Right lung (tissue), 2 donors: ENCODE measurements at regions not wholly inside any gene's neighbourhood (a gene's known extent, or its start where the extent isn't known, plus 50 kb on each side); places are given as distances from the start of the nearest gene placed in this dataset.
A peak's percentile ranks its signal among the peaks of the same experiment; 100 is the strongest.

Source experiments
- DNase-seq, 2 donors: peaks; one replicate each; pipeline ENCODE4 v3.0.0-alpha.2; 2013

GRCh38 chr15:79230766-79231165 is 51.8 kb upstream of the ANKRD34C start:
- no peak for DNase-seq

- no peak for DNase-seq
Observed at GRCh38 chr15:79222808-79223207, 59.7 kb upstream of the ANKRD34C start.

DNA sequence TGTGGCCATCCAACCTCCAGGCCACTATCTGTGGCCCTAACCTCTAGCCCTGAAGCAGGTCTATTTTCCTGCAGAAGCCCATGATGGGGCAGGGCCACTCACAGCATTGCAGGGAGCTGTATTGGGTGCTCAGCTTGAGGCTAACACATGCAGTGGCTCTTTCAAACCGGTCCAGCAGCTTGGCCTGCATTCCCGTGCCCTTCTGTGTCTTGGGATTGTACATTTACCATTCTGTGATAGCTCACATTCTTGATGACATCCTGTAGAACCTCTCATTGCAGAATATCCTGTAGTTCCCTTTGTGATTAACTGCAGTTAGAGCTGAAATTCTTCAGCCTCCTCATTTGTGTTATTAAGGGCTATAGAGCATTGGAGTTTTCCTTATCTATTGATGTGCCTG is 60.8 kb upstream of the ANKRD34C start:
- peak; percentile 7 to 8 for DNase-seq

DNA sequence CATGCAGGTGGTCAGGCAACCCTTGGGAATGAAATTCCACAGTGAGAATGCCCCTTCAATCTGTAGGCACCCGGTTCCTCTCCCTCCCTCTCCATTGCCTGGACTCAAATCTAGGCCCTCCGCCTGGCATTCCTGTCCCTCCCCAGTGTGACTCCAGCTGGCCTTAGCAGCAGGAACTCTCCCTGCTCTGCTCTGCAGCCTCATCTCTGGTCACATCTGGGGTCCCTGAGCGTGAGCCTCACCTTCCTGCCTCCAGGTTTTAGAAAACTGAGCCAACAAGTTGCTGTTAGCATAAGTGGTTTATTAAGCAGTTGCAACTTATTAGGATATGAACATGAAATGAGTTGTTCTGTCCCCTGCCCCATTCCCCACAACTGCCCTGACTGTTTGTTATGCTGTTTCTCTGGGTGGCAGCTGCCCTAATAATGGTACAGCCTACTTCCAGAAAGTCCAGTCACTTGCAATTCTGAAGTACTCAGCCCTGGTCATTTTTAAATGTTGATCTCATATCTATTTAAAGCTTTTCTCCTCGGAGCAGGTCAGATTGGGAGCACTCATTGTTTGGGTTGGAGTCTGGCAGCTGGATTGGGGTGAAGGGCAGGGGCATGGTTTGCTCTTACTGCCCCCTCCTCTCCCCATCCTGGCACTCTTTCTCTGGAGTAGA is 63.0 kb upstream of the ANKRD34C start:
- no peak for DNase-seq

DNA sequence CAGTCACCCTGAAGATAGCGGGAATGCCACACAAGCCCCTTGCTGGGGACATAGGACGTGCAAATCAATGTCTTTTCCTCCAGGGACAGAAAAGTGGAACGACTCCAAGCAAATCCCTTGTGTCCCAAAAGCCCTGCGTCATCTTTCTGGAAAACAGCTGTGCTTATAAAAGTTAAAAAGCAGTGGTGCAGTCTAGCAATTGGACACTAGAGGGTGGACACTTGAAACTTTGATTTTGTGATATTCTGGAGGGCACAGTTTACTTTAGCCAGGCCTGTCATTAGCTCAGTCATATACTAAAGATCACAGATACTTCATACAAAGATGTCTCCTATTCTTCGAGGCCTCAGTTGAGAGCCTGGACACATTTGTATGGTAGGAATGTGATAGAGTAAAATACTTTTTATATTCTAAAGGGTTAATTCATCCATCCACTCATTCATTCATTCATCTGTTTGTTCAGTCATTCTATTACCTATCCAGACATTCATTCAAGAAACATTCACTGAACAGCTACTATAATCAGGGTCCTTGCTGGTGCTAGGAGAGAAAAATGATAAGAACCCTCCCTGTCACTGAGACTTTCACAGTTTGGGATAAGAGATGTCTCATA is 63.8 kb upstream of the ANKRD34C start:
- DNase-seq, result no peak

GRCh38 chr15:79213650-79214049 is 68.9 kb upstream of the ANKRD34C start:
- no peak for DNase-seq

DNA sequence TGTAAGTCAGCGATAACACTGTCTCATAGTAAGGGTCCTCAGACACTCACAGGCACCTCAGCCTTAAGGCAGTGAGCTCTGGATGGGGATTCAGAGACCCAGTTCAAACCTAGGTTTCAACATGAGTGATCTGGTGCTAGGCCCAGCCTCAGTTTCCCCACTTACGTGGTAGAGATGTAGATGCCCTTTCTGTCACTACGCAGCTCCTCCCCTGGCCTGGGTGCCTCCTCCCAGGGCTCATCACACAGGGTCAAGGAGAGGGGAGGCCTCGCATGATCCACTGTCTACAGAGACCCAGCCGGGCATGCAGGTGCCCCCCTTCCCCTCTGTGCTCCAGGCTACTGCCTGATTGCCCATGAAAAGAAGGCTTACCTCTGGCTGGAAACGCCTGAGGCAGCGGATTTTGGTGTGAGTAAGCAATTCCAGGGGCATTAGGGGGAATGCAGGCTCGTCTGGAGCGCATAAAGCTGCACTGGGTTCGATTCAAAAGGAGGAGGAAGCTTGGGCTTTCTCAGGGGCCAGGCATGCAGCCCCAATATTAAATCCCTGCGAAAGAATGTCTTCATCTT is 69.8 kb upstream of the ANKRD34C start:
- no peak for DNase-seq

- DNase-seq, result no peak
Observed at GRCh38 chr15:79211481-79211880, 71.0 kb upstream of the ANKRD34C start.

GRCh38 chr15:79209690-79210089 is 72.8 kb upstream of the ANKRD34C start:
- DNase-seq, result no peak

GRCh38 chr15:79209116-79209515 is 73.4 kb upstream of the ANKRD34C start:
- no peak for DNase-seq

GRCh38 chr15:79208179-79208578 is 74.3 kb upstream of the ANKRD34C start:
- no peak for DNase-seq

GRCh38 chr15:79206940-79207339 is 75.6 kb upstream of the ANKRD34C start:
- DNase-seq, result no peak

GRCh38 chr15:79204886-79205675 is 77.4 kb upstream of the ANKRD34C start:
- no peak for DNase-seq

DNA sequence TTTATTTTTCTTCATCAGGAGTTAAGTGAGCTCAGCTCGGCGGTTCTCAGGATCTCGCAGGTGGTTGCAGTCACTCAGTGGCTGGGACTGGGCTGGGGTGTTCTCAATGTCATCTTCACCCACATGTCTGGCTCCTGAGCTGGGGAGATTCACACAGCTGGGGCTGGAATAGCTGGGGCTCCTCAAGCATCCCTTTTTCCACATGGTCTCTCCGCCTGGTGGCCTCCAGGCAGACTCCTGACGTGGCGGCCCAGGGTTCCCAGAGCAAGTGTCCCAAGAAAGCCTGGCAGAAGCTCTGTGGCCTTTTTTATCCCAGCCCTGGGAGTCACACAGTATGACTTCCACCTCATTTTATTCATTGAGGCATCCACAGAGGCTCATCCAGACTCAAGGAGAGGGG is 84.1 kb upstream of the ANKRD34C start:
- DNase-seq, result no peak

- DNase-seq, result no peak
Observed at GRCh38 chr15:79197285-79197684, 85.2 kb upstream of the ANKRD34C start.

DNA sequence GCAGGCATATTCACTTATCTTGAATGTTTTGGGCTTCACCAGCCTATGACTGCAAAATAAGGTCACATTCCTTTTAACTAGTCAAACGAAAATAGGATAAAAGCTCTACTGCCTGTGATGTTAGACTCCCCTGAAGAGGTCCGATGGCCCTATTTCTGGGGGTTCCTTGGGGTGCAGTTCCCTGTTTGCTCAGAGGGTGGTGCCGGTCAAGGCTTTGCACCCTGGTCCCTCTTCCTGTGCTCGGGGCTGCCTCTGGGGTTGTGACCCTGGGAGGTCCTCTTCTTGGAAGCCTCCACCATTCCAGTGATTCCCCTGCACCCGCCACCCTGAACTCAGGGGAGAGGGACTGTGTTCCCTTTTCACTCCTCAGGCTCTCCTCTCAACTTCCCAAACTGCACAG is 86.7 kb upstream of the ANKRD34C start:
- no peak for DNase-seq

DNA sequence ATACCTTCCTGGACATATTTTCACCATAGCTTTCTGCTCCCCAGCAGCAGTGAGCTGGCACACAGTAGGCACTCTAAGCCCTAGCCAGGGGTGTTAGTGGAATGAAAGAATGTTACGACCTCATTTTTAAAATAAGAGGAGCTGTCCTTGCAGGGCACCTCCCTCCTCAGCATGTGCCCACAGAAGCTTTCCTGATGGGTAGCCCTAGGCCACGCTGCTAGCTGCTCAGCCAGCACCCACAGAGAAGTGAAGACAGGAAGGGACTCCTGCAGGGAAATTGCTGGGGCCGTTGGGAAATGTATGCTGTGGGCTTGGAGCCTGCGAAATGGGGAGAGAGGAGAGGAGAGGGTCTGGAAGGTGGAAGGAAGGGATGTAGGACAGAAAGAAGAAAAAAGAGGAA is 87.3 kb upstream of the ANKRD34C start:
- no peak for DNase-seq

- no peak for DNase-seq
Observed at GRCh38 chr15:79194386-79194785, 88.1 kb upstream of the ANKRD34C start.

GRCh38 chr15:79193549-79193948 is 89.0 kb upstream of the ANKRD34C start:
- DNase-seq, result no peak

DNA sequence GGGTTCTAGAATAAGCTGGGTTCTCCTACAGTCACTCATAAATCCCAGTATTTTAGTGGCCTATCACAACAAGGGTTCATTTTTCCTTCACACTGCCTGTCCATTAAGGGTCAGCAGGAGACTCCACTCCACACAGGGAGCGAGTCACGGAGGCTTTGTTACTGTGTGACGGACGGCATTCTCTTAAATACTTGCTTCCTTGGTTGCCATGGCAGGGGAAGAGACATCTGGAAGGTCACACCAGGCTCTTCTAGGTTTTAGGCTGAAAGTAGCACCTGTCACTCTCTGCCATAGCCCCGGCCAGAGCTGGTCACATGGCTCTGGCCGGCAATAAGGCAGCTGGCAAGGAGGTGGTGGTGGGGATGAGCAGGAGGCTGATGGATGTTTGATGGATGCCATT is 89.4 kb upstream of the ANKRD34C start:
- DNase-seq, result no peak

DNA sequence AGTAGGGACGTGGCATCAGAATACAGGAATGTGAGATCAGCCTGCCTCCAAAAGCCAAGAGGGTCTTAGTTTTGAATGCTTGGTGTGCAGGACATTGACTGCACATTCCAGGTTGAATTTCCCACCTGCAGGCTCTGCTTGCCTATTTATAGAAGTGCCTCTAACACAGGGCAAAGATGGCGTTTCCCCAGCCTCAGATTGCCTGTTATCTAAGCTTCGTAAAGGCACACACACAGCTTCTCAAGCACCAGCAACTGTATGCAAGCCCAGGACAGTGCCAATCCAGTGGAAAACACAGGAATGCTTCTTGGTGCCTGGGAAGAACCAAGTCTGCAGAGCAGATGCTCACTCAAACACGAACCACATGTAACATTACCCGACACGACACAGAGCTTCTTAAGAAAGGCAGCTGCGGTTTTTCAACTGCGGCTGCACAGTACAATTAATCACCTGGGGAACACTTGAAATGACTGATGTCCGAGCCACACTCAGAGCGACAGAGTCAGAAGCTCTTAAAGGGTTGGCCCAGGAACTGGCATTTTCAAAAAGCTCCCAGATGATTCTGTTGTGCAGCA is 90.0 kb upstream of the ANKRD34C start:
- DNase-seq, result no peak

DNA sequence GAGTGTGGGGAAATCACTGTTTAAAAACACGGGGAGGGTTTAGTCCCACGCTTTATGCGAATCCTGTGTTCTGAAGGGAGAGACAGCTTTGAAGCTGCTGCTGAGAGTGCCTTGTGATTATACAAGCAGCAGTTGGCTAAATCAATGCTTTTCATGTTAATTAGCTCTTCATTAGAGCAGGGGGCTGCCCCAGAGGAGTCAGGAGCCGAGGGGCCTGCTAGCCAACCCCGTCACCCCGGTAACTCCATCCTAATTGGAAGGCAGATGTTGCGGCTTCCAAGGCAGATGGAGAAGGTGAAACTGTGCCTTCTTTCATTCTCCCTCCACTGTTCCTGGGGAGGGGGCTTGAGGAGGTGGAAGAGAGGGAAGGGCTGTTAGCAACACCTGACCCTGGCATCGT is 92.4 kb upstream of the ANKRD34C start:
- no peak for DNase-seq

GRCh38 chr15:79186616-79187015 is 95.9 kb upstream of the ANKRD34C start:
- DNase-seq, result no peak
